RWPE2 (cell line): ENCODE measurements at regions not wholly inside any gene's neighbourhood (a gene's known extent, or its start where the extent isn't known, plus 50 kb on each side); places are given as distances from the start of the nearest gene placed in this dataset.

Experiments used
- ATAC-seq: fragments of 200-7000 bp; cut with Tn5 transposase; 3 replicates; pipeline ENCODE4 v1.9.1; 2021; ENCODE audit warnings: low read depth
- DNase-seq: peaks from one replicate; pipeline ENCODE4 v3.0.0-alpha.2; 2020; ENCODE audit warnings: low spot score
- H3K27ac ChIP-seq: fragments of 450-650 bp; 2 replicates; pipeline ENCODE4 v1.5.1; 2017; ENCODE audit warnings: mild to moderate bottlenecking; ENCODE audit not compliant: poor library complexity, severe bottlenecking
- H3K27me3 ChIP-seq: fragments of 250-450 bp; sonication (Bioruptor Pico); 2 replicates; pipeline ENCODE4 v1.5.1; 2021; ENCODE audit warnings: mild to moderate bottlenecking, moderate library complexity; ENCODE audit not compliant: insufficient read depth, poor library complexity, severe bottlenecking
- H3K36me3 ChIP-seq: fragments of 250-450 bp; sonication (Bioruptor Pico); 2 replicates; pipeline ENCODE4 v1.5.1; 2020; ENCODE audit warnings: low read depth, mild to moderate bottlenecking, moderate library complexity
- H3K4me1 ChIP-seq: fragments of 250-450 bp; sonication (Bioruptor Pico); 2 replicates; pipeline ENCODE4 v1.5.1; 2021; ENCODE audit warnings: mild to moderate bottlenecking, moderate library complexity; ENCODE audit not compliant: insufficient read depth, poor library complexity, severe bottlenecking
- H3K4me3 ChIP-seq: fragments of 250-450 bp; sonication (Bioruptor Pico); 2 replicates; pipeline ENCODE4 v1.5.1; 2021; ENCODE audit warnings: mild to moderate bottlenecking, moderate library complexity; ENCODE audit not compliant: severe bottlenecking
- H3K9me3 ChIP-seq: fragments of 250-450 bp; sonication (Bioruptor Pico); 2 replicates; pipeline ENCODE4 v1.5.1; 2021; ENCODE audit warnings: mild to moderate bottlenecking, moderate library complexity; ENCODE audit not compliant: severe bottlenecking
- TF ChIP-seq, protein P1 (sequence below): fragments of 450-650 bp; IDR thresholded peaks from one replicate; pipeline ENCODE4 v1.5.1; 2017; ENCODE audit warnings: mild to moderate bottlenecking, moderate library complexity; ENCODE audit not compliant: poor library complexity, severe bottlenecking

DNA sequence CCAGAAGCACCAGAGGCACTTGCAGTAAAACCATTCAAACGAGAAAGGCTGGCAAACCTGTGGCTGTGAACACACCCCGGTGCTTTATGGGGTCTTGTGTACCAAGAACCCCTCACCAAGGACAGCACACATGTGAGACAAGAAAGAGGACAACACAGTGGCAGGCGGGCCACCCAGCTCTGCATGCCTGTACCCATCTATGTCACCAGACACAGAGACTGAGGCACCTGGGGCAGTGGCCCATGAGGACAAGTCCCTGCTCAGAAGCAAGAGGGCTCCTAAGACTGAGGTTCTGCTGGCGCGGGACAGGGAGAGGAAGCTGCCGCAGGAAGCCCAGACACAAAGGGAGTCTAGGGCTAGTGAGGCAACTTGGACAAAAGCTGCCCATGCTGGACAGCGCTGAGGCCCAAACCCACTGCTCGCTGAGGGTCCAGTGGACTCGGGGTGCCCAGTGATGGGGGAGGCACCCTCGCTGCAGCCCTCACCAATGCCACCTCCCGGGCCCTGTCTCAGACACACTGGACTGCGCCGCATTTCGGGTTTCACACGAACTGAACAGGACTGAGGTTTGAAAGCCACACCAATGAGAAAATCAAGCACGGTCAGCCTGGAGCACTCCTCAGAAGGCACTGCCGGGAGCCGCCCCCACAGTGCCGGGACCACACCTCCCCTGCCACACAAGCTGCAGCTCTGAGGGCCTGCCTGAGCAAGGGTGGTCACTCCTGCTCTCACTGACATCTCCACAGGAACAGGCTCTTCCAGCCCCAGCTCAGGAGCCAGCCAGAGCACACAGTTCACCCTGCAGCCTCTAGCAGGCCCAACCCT is 232.7 kb downstream of the TUBA3C start:
- DNase-seq = no peak

DNA sequence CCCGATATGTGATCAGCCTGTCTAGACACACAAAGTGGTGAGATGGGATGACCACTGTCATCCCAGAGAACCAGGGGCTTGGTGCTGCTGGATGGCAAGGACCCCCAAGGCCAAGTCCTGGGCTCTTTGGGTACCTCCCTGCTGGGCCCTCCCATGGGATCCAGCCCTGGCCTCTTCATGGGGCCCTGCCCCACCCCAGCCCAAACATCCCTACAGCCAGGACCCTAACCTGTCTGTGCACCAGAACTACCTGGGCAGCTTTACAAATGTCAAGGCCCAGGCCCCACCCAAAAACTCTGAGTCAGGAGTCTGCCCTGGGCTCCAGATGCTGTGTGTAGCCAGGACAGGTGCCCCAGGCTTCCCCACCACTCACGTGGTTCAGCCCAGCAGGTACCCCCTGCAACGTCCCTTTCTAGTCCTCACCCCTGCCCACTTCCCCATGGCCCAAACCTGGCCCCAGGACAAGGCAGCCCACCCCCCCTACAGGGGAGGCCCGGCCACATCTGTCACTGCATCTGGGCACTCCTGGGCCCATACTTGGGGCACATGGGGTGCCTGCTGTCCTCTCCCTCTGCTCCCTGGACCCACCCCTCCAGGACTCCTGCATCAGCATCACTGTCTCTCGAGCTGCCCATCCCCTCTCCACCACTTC is 233.5 kb downstream of the TUBA3C start:
- ATAC-seq (no peak), DNase-seq (no peak)
- Histone ChIP-seq H3K9me3 (no peaks in the 10 kb centered on the region), H3K4me1 (no peaks in the 10 kb centered on the region), H3K27me3 (no peaks in the 10 kb centered on the region), H3K36me3 (no peaks in the 10 kb centered on the region), H3K27ac (no peak overlapping the region), H3K4me3 (no peak overlapping the region)
- TF ChIP-seq, protein P1, sequence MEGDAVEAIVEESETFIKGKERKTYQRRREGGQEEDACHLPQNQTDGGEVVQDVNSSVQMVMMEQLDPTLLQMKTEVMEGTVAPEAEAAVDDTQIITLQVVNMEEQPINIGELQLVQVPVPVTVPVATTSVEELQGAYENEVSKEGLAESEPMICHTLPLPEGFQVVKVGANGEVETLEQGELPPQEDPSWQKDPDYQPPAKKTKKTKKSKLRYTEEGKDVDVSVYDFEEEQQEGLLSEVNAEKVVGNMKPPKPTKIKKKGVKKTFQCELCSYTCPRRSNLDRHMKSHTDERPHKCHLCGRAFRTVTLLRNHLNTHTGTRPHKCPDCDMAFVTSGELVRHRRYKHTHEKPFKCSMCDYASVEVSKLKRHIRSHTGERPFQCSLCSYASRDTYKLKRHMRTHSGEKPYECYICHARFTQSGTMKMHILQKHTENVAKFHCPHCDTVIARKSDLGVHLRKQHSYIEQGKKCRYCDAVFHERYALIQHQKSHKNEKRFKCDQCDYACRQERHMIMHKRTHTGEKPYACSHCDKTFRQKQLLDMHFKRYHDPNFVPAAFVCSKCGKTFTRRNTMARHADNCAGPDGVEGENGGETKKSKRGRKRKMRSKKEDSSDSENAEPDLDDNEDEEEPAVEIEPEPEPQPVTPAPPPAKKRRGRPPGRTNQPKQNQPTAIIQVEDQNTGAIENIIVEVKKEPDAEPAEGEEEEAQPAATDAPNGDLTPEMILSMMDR = no peak

More for the DNA sequence above, 232.7 kb downstream of the TUBA3C start:
- TF ChIP-seq, protein P1 = no peak
- no peaks in the 10 kb centered on the region for H3K4me1 ChIP-seq
- ATAC-seq = no peak
- no peaks in the 10 kb centered on the region for H3K27me3 ChIP-seq
- no peak overlapping the region for H3K4me3 ChIP-seq
- no peak overlapping the region for H3K27ac ChIP-seq
- no peaks in the 10 kb centered on the region for H3K9me3 ChIP-seq
- H3K36me3 ChIP-seq = no peaks in the 10 kb centered on the region

GRCh38 chr13:18947376-18947977 is 234.1 kb downstream of the TUBA3C start:
- DNase-seq = no peak
- no peaks in the 10 kb centered on the region for H3K36me3 ChIP-seq
- no peak for ATAC-seq
- no peaks in the 10 kb centered on the region for H3K27me3 ChIP-seq
- no peak overlapping the region for H3K4me3 ChIP-seq
- no peak overlapping the region for H3K27ac ChIP-seq
- TF ChIP-seq, protein P1 = no peak
- no peaks in the 10 kb centered on the region for H3K4me1 ChIP-seq
- H3K9me3 ChIP-seq = no peaks in the 10 kb centered on the region

- no peak overlapping the region for H3K4me3 ChIP-seq
- no peaks in the 10 kb centered on the region for H3K27me3 ChIP-seq
- H3K27ac ChIP-seq = no peak overlapping the region
- ATAC-seq = no peak
- no peak for DNase-seq
- H3K9me3 ChIP-seq = no peaks in the 10 kb centered on the region
- no peaks in the 10 kb centered on the region for H3K4me1 ChIP-seq
- TF ChIP-seq, protein P1 = no peak
- H3K36me3 ChIP-seq = no peaks in the 10 kb centered on the region
Measured at GRCh38 chr13:18946738-18947137, 234.9 kb downstream of the TUBA3C start.
